ENCODE measurements at regions not wholly inside any gene's neighbourhood (a gene's known extent, or its start where the extent isn't known, plus 50 kb on each side); places are given as distances from the start of the nearest gene placed in this dataset.

GRCh38 chr3:194262176-194262924, 88.8 kb downstream of the CPN2 start:
- TF ChIP-seq CTCF (IDR thresholded peaks at IDR 0.05) (no peak), POLR2A (IDR thresholded peaks at IDR 0.05) (no peak), EP300 (IDR thresholded peaks at IDR 0.05) (no peak)
